ENCODE measurements at regions not wholly inside any gene's neighbourhood (a gene's known extent, or its start where the extent isn't known, plus 50 kb on each side); places are given as distances from the start of the nearest gene placed in this dataset.

DNA sequence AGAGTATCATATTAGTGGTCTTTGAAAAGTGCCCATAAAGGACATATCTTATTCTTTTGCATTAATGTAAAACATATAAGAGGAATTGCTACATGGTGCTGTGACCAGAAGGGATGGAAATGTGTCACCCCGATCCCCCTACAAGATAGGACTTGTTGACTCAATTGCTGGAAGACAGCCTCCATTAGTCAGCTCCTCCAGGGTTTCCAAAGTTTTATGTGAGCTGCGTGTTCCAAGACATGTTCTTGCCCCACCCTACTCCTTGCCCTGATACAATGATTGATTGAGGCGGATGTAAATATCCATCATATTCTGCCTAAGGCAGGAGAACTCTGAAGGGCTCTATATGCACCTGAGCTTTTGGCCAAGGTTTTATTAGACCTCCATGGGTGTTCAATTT lies 541.0 kb upstream of the ZEB2 start:
- Mint-ChIP-seq H3K4me3 (no peak overlapping the region), H3K4me1 (no peaks in the 10 kb centered on the region), H3K36me3 (ENCODE audit: low read depth) (no peaks in the 10 kb centered on the region), H3K27me3 (no peaks in the 10 kb centered on the region), H3K27ac (no peak overlapping the region), H3K9me3 (no peaks in the 10 kb centered on the region)
- intact Hi-C loops (cut with micrococcal nuclease): no loop called here
- ATAC-seq (ENCODE audit: low read depth) (no peak), DNase-seq (no peak)
- ChIA-PET CTCF (no interaction called here), POLR2A (no interaction called here)
- TF ChIP-seq, protein P1, sequence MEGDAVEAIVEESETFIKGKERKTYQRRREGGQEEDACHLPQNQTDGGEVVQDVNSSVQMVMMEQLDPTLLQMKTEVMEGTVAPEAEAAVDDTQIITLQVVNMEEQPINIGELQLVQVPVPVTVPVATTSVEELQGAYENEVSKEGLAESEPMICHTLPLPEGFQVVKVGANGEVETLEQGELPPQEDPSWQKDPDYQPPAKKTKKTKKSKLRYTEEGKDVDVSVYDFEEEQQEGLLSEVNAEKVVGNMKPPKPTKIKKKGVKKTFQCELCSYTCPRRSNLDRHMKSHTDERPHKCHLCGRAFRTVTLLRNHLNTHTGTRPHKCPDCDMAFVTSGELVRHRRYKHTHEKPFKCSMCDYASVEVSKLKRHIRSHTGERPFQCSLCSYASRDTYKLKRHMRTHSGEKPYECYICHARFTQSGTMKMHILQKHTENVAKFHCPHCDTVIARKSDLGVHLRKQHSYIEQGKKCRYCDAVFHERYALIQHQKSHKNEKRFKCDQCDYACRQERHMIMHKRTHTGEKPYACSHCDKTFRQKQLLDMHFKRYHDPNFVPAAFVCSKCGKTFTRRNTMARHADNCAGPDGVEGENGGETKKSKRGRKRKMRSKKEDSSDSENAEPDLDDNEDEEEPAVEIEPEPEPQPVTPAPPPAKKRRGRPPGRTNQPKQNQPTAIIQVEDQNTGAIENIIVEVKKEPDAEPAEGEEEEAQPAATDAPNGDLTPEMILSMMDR (IDR thresholded peaks at IDR 0.05): no peak

- ATAC-seq (ENCODE audit: low read depth): no peak
- DNase-seq: no peak
- POLR2A ChIA-PET: no interaction called here
- Mint-ChIP-seq H3K4me1 (no peaks in the 10 kb centered on the region), H3K27me3 (no peaks in the 10 kb centered on the region), H3K4me3 (no peak overlapping the region), H3K9me3 (no peaks in the 10 kb centered on the region), H3K36me3 (ENCODE audit: low read depth) (no peaks in the 10 kb centered on the region), H3K27ac (no peak overlapping the region)
- TF ChIP-seq, protein P1 (IDR thresholded peaks at IDR 0.05): no peak
- CTCF ChIA-PET: no interaction called here
- intact Hi-C loops (cut with micrococcal nuclease): no loop called here
Observed at GRCh38 chr2:145059914-145060313, 540.0 kb upstream of the ZEB2 start.

GRCh38 chr2:145059343-145059742 lies 539.4 kb upstream of the ZEB2 start:
- TF ChIP-seq, protein P1 (IDR thresholded peaks at IDR 0.05): no peak
- Mint-ChIP-seq H3K4me3 (no peak overlapping the region), H3K9me3 (no peaks in the 10 kb centered on the region), H3K27ac (no peak overlapping the region), H3K36me3 (ENCODE audit: low read depth) (no peaks in the 10 kb centered on the region), H3K4me1 (no peaks in the 10 kb centered on the region), H3K27me3 (no peaks in the 10 kb centered on the region)
- intact Hi-C loops (cut with micrococcal nuclease): no loop called here
- DNase-seq (no peak), ATAC-seq (ENCODE audit: low read depth) (no peak)
- POLR2A ChIA-PET: no interaction called here
- CTCF ChIA-PET: no interaction called here

DNA sequence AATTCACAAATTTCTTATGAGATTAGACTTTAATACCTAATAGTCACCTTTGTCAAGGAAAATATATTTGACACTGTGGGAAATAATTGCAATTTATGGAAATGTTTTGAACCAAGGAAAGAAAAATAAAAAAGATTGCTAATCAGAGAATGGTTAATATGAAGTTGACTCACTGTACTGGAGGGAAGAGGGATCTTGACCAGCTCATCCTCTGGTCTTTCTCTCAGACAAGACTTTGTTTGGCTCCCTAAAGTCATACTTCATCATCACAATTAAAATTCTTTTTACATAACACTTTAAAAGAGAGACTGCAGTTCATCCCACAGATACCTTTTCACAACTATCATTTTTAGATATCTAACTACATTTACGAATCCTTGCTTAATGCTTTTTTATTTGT lies 538.5 kb upstream of the ZEB2 start:
- ATAC-seq (ENCODE audit: low read depth) (no peak), DNase-seq (no peak)
- TF ChIP-seq, protein P1 (IDR thresholded peaks at IDR 0.05): no peak
- intact Hi-C loops (cut with micrococcal nuclease): no loop called here
- H3K27me3 Mint-ChIP-seq: no peaks in the 10 kb centered on the region
- CTCF ChIA-PET: no interaction called here
- H3K36me3 Mint-ChIP-seq (ENCODE audit: low read depth): no peaks in the 10 kb centered on the region
- no peak overlapping the region for H3K4me3 Mint-ChIP-seq
- no peaks in the 10 kb centered on the region for H3K9me3 Mint-ChIP-seq
- POLR2A ChIA-PET: no interaction called here
- H3K4me1 Mint-ChIP-seq: no peaks in the 10 kb centered on the region
- H3K27ac Mint-ChIP-seq: no peak overlapping the region

DNA sequence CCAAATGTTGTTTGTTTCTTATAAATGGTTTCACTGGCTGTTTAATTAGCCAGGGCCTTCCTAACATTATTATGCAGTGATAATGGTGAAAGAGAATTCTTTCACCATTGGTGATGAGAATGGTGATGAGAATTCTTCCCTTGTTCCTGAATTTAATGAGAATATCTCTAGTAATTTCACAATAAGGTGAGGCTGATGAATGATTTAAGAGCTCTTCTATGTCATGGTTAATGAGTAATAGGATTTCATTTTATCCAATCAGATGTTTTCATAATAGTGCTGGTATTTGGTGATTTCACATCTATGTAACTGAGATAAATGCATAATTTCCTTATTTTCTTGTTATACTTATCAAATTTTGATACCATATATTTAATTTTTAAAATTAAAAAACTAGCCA lies 535.7 kb upstream of the ZEB2 start:
- H3K27me3 Mint-ChIP-seq: no peaks in the 10 kb centered on the region
- CTCF ChIA-PET: no interaction called here
- no peaks in the 10 kb centered on the region for H3K4me1 Mint-ChIP-seq
- no peaks in the 10 kb centered on the region for H3K36me3 Mint-ChIP-seq (ENCODE audit: low read depth)
- no peak overlapping the region for H3K4me3 Mint-ChIP-seq
- ATAC-seq (ENCODE audit: low read depth) (no peak), DNase-seq (no peak)
- no peak overlapping the region for H3K27ac Mint-ChIP-seq
- H3K9me3 Mint-ChIP-seq: no peaks in the 10 kb centered on the region
- TF ChIP-seq, protein P1 (IDR thresholded peaks at IDR 0.05): no peak
- intact Hi-C loops (cut with micrococcal nuclease): no loop called here
- POLR2A ChIA-PET: no interaction called here
